Kidney epithelial cell (primary cell): ENCODE measurements at regions not wholly inside any gene's neighbourhood (a gene's known extent, or its start where the extent isn't known, plus 50 kb on each side); places are given as distances from the start of the nearest gene placed in this dataset.

Experiments
- DNase-seq: peaks from one replicate; pipeline ENCODE4 v3.0.0-alpha.2; 2010; ENCODE audit warnings: low read depth
- H3K27me3 ChIP-seq: 2 replicates; pipeline ENCODE4 v1.6.0; 2011; ENCODE audit warnings: low read length; ENCODE audit not compliant: control insufficient read depth, insufficient read depth
- H3K36me3 ChIP-seq: 2 replicates; pipeline ENCODE4 v1.5.1; 2011; ENCODE audit warnings: low read length; ENCODE audit not compliant: control insufficient read depth, insufficient read depth
- H3K4me3 ChIP-seq: 2 replicates; pipeline ENCODE4 v1.5.1; 2011; ENCODE audit warnings: low read depth, mild to moderate bottlenecking, control low read depth, low read length
- TF ChIP-seq, protein P1 (sequence below): IDR thresholded peaks from 2 replicates; pipeline ENCODE4 v1.5.1; 2011; ENCODE audit warnings: mild to moderate bottlenecking, moderate library complexity, low read length, control low read depth, inconsistent platforms; ENCODE audit not compliant: insufficient read depth, poor library complexity, severe bottlenecking

DNA sequence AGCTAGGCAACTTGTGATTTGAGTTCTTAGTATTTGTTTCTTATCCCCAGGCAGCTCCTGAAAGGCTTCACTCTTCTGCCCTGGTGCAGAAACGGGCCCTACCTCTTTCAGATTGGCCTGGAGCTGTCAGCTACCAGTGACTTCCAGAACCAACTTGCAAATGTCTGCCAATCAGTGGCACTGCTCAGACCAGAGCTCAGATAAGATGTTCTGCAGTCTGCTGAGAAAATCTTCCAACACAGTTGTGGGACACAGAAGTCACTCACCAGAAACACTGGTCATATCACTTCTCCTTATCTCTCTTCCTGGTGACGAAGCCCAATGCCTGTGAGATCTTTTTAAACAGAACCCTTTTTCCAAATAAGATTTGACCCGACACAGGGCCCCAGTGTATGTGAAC lies 81.9 kb upstream of the DUSP5 start:
- TF ChIP-seq, protein P1, sequence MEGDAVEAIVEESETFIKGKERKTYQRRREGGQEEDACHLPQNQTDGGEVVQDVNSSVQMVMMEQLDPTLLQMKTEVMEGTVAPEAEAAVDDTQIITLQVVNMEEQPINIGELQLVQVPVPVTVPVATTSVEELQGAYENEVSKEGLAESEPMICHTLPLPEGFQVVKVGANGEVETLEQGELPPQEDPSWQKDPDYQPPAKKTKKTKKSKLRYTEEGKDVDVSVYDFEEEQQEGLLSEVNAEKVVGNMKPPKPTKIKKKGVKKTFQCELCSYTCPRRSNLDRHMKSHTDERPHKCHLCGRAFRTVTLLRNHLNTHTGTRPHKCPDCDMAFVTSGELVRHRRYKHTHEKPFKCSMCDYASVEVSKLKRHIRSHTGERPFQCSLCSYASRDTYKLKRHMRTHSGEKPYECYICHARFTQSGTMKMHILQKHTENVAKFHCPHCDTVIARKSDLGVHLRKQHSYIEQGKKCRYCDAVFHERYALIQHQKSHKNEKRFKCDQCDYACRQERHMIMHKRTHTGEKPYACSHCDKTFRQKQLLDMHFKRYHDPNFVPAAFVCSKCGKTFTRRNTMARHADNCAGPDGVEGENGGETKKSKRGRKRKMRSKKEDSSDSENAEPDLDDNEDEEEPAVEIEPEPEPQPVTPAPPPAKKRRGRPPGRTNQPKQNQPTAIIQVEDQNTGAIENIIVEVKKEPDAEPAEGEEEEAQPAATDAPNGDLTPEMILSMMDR, result no peak
- no peaks in the 10 kb centered on the region for H3K36me3 ChIP-seq
- no peaks in the 10 kb centered on the region for H3K27me3 ChIP-seq
- H3K4me3 ChIP-seq, result no peak overlapping the region
- no peak for DNase-seq

DNA sequence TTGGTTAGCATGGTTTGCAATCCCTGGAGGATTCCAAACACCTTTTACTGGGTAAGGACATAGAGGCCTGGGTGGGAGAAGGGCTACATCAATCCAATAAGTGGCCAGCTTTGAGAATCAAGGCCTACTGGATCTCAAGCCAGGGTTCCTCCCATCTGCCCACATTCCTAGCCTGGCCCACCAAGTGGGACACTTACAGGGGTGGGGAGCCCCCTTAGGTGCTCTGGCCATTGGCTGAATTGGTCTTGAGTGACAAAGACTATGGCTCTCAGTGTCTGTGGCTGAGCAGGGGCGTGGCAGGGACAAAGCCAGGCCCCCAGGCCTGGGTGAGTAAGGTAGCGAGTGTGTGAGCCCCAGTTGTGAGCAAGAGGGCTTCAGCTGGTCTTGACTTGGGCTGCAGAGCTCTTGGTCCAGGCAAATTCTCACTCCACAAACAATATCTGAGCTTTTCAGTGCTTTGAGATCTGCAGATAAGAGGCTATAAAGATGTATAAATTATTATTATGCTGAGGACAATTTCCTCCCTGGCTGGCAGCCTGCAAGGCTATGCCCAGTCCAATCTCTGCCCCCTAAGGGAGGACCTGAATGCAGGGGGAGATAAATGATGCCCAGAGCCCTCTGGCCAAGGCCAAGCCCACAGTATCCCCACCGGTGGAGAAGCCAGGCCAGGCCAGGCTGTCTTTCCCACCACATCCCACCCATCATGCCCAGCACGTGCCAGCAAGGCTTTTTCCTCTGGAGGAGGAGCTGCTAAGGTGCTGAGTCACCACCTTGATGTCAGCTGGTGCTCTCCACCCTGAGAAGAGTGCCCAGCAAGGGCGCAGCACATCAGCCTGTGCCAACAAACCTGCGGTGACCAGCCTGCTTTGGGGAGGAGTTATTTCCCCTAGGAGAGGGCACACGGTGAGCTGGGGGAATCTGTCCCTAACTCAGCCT lies 80.7 kb upstream of the DUSP5 start:
- H3K27me3 ChIP-seq, result no peaks in the 10 kb centered on the region
- no peak for DNase-seq
- no peak overlapping the region for H3K4me3 ChIP-seq
- no peaks in the 10 kb centered on the region for H3K36me3 ChIP-seq
- TF ChIP-seq, protein P1, result no peak

DNA sequence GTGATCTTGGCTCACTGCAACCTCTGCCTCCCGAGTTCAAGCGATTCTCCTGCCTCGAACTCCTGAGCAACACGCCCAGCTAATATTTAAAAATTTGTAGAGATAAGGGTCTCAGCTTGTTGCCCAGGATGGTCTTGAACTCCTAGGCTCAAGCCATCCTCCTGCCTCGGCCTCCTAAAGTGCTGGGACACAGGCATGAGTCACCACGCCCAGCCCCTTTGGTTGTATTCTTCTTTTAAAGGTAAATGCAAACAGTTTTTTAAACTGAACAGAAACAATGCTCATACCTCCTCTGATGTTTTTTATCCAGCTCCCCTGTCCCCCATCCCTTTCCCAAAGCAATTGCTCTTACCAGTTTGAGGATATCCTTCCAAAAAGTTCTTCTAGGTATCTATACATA lies 79.5 kb upstream of the DUSP5 start:
- no peak for DNase-seq
- TF ChIP-seq, protein P1, result no peak
- Histone ChIP-seq H3K4me3 (no peak overlapping the region), H3K36me3 (no peaks in the 10 kb centered on the region), H3K27me3 (no peaks in the 10 kb centered on the region)

DNA sequence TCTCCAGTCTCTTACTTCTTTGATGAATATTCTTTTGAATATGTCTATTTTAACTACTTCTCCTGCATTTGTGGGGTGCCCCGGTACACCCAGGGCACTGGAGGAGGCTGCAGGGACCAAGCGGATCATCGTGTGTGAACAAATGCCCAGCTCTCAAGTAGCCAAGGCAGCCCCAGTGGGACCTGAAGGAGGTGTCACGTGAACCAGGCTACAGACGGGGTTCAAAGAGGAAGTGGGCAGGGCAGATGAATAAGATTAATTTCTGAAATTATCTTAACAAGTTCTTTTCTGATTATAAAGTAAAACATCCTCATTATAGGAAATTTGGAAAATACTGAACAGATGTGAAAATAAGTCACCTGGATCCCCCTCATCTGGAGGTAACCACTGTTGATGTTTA lies 78.4 kb upstream of the DUSP5 start:
- TF ChIP-seq, protein P1, result no peak
- no peak for DNase-seq

GRCh38 chr10:110420401-110421193 lies 77.1 kb upstream of the DUSP5 start:
- Histone ChIP-seq H3K4me3 (no peak overlapping the region), H3K27me3 (no peaks in the 10 kb centered on the region), H3K36me3 (no peaks in the 10 kb centered on the region)
- no peak for DNase-seq
- TF ChIP-seq, protein P1, result no peak

More for the DNA sequence above, 78.4 kb upstream of the DUSP5 start:
- Histone ChIP-seq H3K36me3 (no peaks in the 10 kb centered on the region), H3K27me3 (no peaks in the 10 kb centered on the region), H3K4me3 (no peak overlapping the region)
